Fibroblast of skin of left biceps (primary cell): ENCODE measurements at regions not wholly inside any gene's neighbourhood (a gene's known extent, or its start where the extent isn't known, plus 50 kb on each side); places are given as distances from the start of the nearest gene placed in this dataset.
"Not testable (repeated sequence)": the region's sequence is repeated elsewhere in the genome, so short reads cannot be mapped to it uniquely, and the experiment has no call there.

Source experiments
- DNase-seq, 2 experiments: peaks; one replicate each; pipeline ENCODE4 v3.0.0-alpha.2; 2013; ENCODE audit warnings: low read depth in 2 of 2

DNA sequence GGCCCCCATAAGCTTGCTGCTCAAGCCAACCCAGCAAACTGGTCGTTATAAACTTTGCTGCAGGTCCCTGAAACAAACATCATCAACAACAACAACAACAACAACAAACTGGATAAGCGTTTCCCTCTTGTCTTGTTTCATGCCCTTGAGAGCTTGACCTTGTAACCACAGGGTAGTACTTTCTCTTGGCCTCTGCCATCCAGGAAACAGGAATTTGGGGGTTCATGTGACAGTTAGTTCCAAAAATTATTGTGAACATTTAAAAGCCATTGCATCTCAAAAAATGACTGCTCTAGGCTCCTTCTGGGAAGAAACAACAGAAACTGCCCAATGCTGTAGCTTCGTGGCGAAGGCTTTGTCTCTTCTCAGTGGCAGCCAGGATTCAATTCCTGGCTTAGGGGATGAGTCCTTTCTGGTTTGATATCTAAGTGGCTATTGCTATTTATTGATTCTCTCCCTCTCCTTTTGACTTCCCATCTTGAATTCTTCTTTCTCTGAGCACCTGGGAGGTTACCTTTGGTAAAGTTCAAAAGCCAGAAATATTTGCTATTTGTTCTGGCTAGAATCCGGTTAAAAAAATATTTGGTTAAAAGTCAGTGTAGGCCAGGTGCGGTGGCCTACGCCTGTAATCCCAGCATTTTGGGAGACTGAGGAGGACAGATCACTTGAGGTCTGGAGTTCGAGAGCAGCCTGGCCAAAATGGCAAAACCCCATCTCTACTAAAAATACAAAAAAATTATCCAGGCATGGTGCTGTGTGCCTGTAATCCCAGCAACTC, 52.0 kb upstream of the CPM start:
- DNase-seq: no peak

DNA sequence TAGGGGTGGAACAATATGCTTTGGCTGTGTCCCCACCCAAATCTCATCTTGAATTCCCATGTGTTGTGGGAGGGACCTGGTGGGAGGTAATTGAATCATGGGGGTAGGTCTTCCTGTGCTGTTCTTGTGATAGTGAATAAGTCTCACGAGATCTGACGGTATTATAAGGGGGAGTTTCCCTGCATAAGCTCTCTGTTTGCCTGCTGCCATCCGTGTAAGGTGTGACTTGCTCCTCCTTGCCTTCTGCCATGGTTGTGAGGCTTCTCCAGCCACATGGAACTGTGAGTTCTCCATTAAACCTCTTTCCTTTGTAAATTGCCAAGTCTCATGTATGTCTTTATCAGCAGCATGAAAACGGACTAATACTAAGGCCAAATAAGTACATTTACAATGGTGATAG, 64.6 kb upstream of the CPM start:
- DNase-seq: not testable (repeated sequence)

DNA sequence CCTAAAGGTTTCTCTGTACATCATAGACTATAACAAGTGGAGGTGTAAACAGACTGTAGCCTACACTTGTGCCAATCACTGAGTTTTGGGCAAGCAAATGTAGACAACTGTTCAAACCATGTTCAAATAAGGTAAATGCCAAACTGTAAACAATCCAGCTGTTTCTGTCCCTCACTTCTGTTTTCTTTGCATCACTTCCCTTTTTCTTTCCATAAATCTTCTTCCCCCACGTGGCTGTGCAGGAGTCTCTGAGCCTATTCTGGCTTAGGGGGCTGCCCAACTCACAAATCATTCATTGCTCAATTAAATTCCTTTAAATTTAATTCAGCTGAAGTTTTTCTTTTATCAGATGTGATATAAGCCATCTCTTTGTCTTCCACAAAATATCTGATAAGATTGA, 65.1 kb upstream of the CPM start:
- no peak for DNase-seq

DNA sequence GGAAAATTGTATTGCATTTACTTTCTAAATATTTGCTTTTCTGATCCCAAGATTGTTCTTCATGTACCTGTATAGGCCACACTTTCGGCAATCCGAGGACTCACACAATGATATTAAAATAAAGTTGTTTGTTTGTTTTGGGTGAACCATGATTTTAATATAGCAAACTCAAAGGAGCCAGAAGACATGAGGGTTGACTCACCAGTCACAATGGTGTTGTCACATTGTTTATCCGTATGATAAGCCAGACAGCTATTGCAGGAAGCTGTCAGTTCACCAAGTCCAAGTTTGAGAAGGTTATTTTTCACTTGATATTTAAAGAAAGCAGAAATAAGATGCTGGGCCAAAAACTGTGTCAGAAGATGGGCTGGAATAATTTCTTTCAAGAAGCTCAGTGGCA, 67.1 kb upstream of the CPM start:
- no peak for DNase-seq

- no peak for DNase-seq
Measured at GRCh38 chr12:69000540-69001243, 67.7 kb upstream of the CPM start.

GRCh38 chr12:69001251-69001650, 68.3 kb upstream of the CPM start:
- no peak for DNase-seq

- DNase-seq: no peak
Measured at GRCh38 chr12:69002969-69003368, 70.0 kb upstream of the CPM start.

DNA sequence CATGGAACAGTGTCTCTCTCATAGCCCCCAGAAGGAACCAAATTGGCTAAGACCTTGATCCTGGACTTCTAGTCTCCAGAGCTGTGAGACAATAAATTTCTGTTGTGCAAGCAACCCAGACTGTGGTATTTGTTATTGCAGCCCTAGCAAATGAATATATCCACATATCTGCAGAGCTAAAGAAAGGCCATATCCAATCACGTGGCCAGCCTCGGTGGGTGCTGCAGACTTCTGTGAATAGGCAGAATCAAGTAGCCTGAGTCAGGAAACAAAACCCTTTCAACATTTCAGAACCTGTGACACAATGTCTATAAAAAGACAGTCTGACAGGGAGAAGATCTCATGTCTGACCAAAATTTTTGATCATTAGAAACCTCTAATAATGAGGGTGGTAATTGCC, 71.0 kb upstream of the CPM start:
- DNase-seq: no peak

DNA sequence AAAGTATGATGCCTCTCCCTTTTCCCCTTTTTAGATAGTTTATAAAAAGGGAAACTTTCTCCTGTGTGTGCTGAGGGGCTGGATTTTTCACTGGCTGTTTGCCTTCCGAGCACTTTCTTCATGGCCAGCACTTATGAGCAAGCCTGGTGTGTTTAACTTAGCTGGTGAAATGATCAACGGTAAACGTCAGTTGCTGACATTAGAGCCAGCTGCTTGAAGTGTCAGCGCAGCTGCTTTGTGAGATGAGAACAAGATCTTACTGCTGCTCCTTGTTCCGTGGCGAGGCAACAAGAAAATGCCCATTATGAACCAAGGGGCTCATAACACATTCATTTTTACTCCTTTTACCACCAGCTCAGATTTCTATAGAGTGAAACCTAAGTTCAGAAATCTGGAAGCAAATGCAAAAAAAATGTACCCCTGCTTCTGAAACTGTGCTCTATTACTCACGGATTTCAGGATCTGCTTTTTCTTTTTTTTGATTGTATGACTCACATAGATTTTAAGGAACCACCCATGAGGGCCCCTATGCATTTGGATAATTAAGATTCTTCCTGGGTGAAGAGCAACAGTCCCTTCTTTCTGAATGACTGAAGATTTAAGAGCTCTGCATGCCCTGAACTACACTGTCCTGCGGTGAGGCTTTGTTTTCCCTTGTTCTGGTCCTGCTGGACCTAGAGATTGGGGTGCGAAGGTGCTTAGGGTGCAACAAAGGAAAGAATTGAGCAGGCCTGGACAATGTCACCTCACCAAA, 74.3 kb upstream of the CPM start:
- peak; percentile 41 to 45 for DNase-seq

DNA sequence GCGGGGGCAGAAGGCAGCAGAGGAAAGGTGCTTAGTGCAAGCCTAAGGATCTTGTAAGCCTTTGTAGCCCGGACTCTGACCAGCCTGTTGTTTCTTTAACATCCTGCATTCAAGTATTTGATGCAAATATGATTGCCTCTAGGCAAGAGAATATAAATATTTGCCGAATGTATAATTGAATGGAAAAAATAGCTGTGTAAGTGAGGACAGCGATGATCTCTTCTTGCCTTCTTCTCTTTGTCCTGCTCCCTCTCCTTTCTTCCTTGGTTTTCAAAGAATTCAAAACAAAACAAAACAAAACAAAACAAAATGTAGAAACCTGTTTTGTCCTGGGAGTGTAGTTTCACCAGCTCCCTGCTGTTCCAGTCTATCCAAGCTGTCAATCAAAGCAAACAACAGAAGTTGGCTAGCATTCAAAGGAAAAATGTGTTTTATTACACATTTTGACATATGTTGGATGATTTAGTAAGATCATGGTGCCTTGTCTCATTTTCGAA, 74.9 kb upstream of the CPM start:
- no peak for DNase-seq

DNA sequence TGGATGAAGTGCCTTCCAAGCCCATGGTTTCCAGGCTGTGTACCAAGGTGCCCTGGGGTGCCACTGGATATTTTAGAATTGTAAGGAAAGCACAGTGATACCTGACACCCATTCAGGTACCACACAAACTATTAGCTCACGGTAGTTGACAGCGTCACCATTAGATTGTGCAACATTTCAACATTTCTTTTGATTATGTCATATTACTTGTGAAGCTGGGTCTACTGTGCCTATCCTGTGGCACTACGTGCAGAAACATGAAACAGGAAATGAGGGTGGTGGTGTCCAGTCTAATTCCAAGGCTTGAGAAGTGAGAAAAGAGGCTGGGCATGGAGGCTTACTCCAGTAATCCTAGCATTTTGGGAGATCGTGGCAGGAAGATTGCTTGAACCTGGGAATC, 75.5 kb upstream of the CPM start:
- no peak for DNase-seq

GRCh38 chr12:69014047-69014446, 81.1 kb upstream of the CPM start:
- no peak for DNase-seq

GRCh38 chr12:69015017-69015416, 82.0 kb upstream of the CPM start:
- no peak for DNase-seq

- no peak for DNase-seq
Measured at GRCh38 chr12:69015831-69016230, 82.9 kb upstream of the CPM start.

- DNase-seq: no peak
Measured at GRCh38 chr12:69019082-69019481, 86.1 kb upstream of the CPM start.

DNA sequence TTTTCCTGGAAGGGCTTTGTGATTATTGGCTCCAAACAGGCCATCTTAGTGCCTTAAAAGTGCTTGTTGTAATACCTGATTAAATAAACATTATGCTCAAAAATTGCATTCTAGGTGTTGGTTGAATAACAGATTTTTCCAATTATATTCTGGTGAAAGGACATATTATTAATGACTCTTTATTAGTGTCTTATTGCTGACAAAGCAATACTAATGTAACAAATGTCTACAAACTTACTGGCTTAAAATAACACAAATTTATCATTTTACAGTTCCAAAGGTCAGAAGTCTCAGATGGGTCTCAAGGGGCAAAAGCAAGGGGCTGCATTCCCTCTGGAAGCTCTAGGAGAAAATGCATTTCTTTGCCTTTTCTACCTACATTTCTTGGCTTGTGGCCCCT, 86.9 kb upstream of the CPM start:
- DNase-seq: no peak

GRCh38 chr12:69022674-69023073, 89.7 kb upstream of the CPM start:
- DNase-seq: no peak

DNA sequence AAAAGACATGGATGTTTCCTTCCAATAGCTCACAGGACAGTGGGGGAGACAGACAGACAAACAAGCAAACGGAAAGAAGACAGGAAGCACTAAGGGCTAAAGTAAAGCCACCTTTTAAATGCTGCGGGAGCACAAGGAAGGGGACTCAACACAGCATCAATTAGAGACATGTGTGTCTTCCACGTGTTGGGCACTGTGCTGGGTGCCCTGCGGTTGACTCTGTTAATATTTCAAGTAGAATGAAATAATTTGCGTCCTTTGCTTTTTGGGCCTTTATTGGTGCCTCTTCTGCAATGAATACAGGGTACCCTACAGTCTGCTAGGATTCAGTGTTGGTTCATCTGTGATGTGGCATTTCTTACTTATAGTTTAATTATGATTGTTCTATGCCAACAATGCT, 90.9 kb upstream of the CPM start:
- DNase-seq: no peak

DNA sequence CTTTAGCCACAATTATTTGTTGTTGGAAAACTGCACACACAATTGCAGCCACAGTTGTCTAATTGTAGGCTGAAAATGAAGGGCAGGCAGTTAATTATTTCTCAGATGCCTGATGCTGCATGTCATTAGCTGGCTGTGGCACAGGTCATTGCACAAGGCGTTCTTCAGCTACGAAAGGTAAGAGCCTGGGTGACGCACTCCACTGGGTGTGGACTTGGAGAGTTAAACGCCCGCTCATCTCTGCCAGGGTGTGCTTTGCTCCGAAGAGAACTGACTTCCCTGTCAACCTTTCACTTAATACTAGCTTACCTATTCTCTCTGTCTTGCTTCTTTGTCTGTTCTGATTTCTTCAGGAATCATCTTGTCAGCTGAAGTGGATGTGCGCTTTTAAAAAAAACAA, 91.4 kb upstream of the CPM start:
- no peak for DNase-seq

DNA sequence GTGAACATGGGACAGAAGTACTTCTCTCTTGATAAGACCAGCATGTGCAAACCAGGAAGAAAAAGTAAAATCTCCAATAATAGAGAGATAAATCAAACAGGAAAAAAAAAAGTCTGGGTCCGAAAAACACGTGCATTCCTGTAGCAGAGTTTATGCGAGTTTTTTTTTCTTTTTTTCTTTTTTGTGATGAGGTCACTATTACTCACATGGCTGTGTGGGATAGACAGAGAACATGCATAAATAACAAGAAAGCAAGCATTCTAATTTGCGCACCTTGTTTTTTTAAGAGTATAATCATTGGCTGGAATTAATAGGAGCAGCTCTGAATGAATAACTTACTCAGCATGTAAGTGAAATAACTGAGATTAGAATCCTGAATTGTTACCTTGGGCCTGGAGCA, 91.9 kb upstream of the CPM start:
- no peak for DNase-seq

- no peak for DNase-seq
Measured at GRCh38 chr12:69026336-69026735, 93.4 kb upstream of the CPM start.

DNA sequence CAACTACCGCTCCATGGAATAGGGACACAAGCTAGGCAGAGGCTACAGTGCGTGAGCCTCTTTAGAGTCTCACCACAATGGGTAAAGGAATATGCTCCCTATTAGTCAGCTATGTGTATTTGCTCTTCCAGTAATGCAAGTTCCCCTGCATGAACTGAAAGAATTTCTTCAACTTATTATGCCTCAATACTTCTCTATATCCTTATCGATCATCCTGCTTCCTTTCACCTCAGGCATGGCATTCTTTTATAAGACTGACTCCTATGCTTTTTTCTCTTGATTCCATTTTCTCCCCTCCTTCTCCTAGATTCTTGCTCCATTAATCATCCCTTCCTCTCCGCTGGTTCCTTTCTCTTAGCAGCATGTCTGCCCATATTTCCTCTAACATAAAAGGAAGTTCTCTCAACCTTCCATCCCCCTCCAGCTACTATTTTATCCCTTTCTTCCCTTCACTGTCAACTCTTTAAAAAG, 94.5 kb upstream of the CPM start:
- no peak for DNase-seq
